HepG2 (cell line): ENCODE measurements at regions not wholly inside any gene's neighbourhood (a gene's known extent, or its start where the extent isn't known, plus 50 kb on each side); places are given as distances from the start of the nearest gene placed in this dataset.

Source experiments
- ATAC-seq: fragments of 200-7000 bp; cut with Tn5 transposase; 3 replicates; pipeline ENCODE4 v1.9.1; 2020; ENCODE audit warnings: mild to moderate bottlenecking, moderate library complexity
- BruUV-seq: library from RNA; stranded (reverse); fragments of 400-500 nt; replicated peaks from 2 replicates; lab custom pipeline; 2021; lab: Mats Ljungman, UMichigan
- CTCF ChIA-PET: fragments of 300-600 bp; formaldehyde crosslinking; extraction: SDS; loops from one replicate; lab custom pipeline; 2021; ENCODE audit warnings: low total read pairs, inconsistent platforms, low intra/inter-chr PET ratio; lab: Yijun Ruan, JAX
- POLR2A ChIA-PET: fragments of 350-600 bp; sonication (Branson Sonifier 250); formaldehyde crosslinking; loops from one replicate; lab custom pipeline; 2020; ENCODE audit warnings: antibody characterized with exemption, inconsistent platforms; lab: Yijun Ruan, JAX
- DNase-seq: peaks from one replicate; pipeline ENCODE4 v3.0.0-alpha.2; 2015; ENCODE audit warnings: low spot score
- FAIRE-seq: peaks from 3 replicates; lab custom pipeline; 2011; peaks lifted over from hg19 to GRCh38; lab: Jason Lieb, UNC
- H2AFZ ChIP-seq: one replicate; pipeline ENCODE4 v1.6.1; 2011; ENCODE audit warnings: low read length, inconsistent platforms
- H3K27ac ChIP-seq: fragments of 300-600 bp; 3 replicates; pipeline ENCODE4 v1.8.0; 2011; ENCODE audit warnings: mixed run types, mild to moderate bottlenecking, mixed read lengths, low read length, inconsistent platforms; ENCODE audit not compliant: insufficient read depth; ENCODE audit errors: extremely low read length
- H3K27me3 ChIP-seq, 2 experiments: fragments of 200-600 bp in 1 of 2; 2 replicates in 1 of 2; 3 replicates in 1 of 2; pipeline versions ENCODE4 v1.6.0 to v1.8.0; 2011; ENCODE audit warnings: low read length in 2 of 2, mild to moderate bottlenecking in 2 of 2, moderate library complexity in 2 of 2, inconsistent platforms in 1 of 2; ENCODE audit not compliant: insufficient read depth in 2 of 2, control insufficient read depth in 1 of 2
- H3K36me3 ChIP-seq, 2 experiments: fragments of 200-600 bp in 1 of 2; replicated peaks in 1 of 2; 2 replicates in 1 of 2; 3 replicates in 1 of 2; pipeline versions ENCODE4 v1.5.1 to v1.8.0; 2011; ENCODE audit warnings: low read length in 2 of 2, inconsistent platforms in 1 of 2; ENCODE audit not compliant: insufficient read depth in 2 of 2, control insufficient read depth in 1 of 2
- H3K4me1 ChIP-seq: 2 replicates; pipeline ENCODE4 v1.5.1; 2012; ENCODE audit warnings: low read length, inconsistent platforms; ENCODE audit not compliant: insufficient read depth
- H3K4me2 ChIP-seq: 2 replicates; pipeline ENCODE4 v1.6.0; 2011; ENCODE audit warnings: low read depth, low read length, inconsistent platforms
- H3K4me3 ChIP-seq, 3 experiments: fragments of 200-600 bp in 1 of 3; sonication (generic), shearing (Covaris generic) in 1 of 3; replicated peaks in 1 of 3; 2 replicates each; pipeline ENCODE4 v1.5.1; 2011 to 2016; ENCODE audit warnings: low read length in 3 of 3, inconsistent platforms in 2 of 3, low read depth in 2 of 3, mild to moderate bottlenecking in 2 of 3, control low read depth in 1 of 3, mixed read lengths in 1 of 3; ENCODE audit not compliant: insufficient read depth in 1 of 3
- H3K79me2 ChIP-seq: one replicate; pipeline ENCODE4 v1.6.1; 2011; ENCODE audit warnings: low read length, inconsistent platforms; ENCODE audit not compliant: insufficient read depth
- H3K9ac ChIP-seq: 2 replicates; pipeline ENCODE4 v1.6.0; 2011; ENCODE audit warnings: mild to moderate bottlenecking, low read depth, low read length, inconsistent platforms; ENCODE audit not compliant: insufficient read depth
- H3K9me3 ChIP-seq: 2 replicates; pipeline ENCODE4 v1.5.1; 2012; ENCODE audit warnings: mild to moderate bottlenecking, low read length
- H4K20me1 ChIP-seq: 2 replicates; pipeline ENCODE4 v1.6.0; 2011; ENCODE audit warnings: inconsistent platforms, mild to moderate bottlenecking, low read length, moderate library complexity; ENCODE audit not compliant: insufficient read depth
- ARID5B ChIP-seq: IDR thresholded peaks from 2 replicates; pipeline ENCODE4 v1.4.0; 2020; ENCODE audit warnings: mild to moderate bottlenecking, missing genetic modification reagents
- CBX1 ChIP-seq: IDR thresholded peaks from one replicate; pipeline ENCODE4 v1.6.1; 2016; ENCODE audit warnings: antibody characterized with exemption, low read depth
- CEBPB ChIP-seq: IDR thresholded peaks from 2 replicates; pipeline ENCODE4 v1.6.1; 2011; ENCODE audit warnings: low read depth, low read length, improper control_type of control experiment, borderline replicate concordance
- HBP1 ChIP-seq: IDR thresholded peaks from 2 replicates; pipeline ENCODE4 v1.6.1; 2016; ENCODE audit warnings: low read depth, control low read depth
- HMGA1 ChIP-seq: sonication (generic); formaldehyde crosslinking; conservative IDR thresholded peaks from 2 replicates; pipeline ENCODE4 v1.4.0; 2020; ENCODE audit warnings: missing genetic modification reagents
- MTA1 ChIP-seq: sonication (generic); formaldehyde crosslinking; IDR thresholded peaks from 2 replicates; pipeline ENCODE4 v1.4.0; 2020; ENCODE audit warnings: missing genetic modification reagents, mild to moderate bottlenecking, borderline replicate concordance
- NR2C2 ChIP-seq: sonication (generic); formaldehyde crosslinking; IDR thresholded peaks from 2 replicates; pipeline ENCODE4 v1.4.0; 2020; ENCODE audit warnings: missing genetic modification reagents, mild to moderate bottlenecking, moderate library complexity, borderline replicate concordance
- RFX3 ChIP-seq: IDR thresholded peaks from 2 replicates; pipeline ENCODE4 v1.6.1; 2016; ENCODE audit warnings: missing biosample characterization, missing genetic modification reagents
- ZBTB7A ChIP-seq: sonication (generic); formaldehyde crosslinking; IDR thresholded peaks from 2 replicates; pipeline ENCODE4 v1.8.0; 2022; ENCODE audit warnings: mild to moderate bottlenecking, missing genetic modification reagents
- ZFP41 ChIP-seq: sonication (generic); formaldehyde crosslinking; IDR thresholded peaks from 2 replicates; pipeline ENCODE4 v1.4.0; 2020; ENCODE audit warnings: mild to moderate bottlenecking, missing genetic modification reagents, borderline replicate concordance
- ZNF557 ChIP-seq: sonication (generic); formaldehyde crosslinking; IDR thresholded peaks from 2 replicates; pipeline ENCODE4 v1.4.0; 2020; ENCODE audit warnings: missing genetic modification reagents
- WGBS: methylation state at CpG from one replicate; pipeline ENCODE4 v1.1.6; 2017; ENCODE audit warnings: low lambda C conversion rate; 5-methylcytosine and 5-hydroxymethylcytosine counted together
- in situ Hi-C: cut with HindIII; loops from 2 replicates; pipeline ENCODE4 v1.10.0; 2017; ENCODE audit warnings: low pct_unique_long_range_greater_than_20kb; ENCODE audit not compliant: extremely low pct_ligation_motif_present
- intact Hi-C: fragments of 100-400 bp; cut with micrococcal nuclease; formaldehyde crosslinking; loops from one replicate; pipeline ENCODE4 v1.10.0; 2022; ENCODE audit not compliant: unreplicated experiment

DNA sequence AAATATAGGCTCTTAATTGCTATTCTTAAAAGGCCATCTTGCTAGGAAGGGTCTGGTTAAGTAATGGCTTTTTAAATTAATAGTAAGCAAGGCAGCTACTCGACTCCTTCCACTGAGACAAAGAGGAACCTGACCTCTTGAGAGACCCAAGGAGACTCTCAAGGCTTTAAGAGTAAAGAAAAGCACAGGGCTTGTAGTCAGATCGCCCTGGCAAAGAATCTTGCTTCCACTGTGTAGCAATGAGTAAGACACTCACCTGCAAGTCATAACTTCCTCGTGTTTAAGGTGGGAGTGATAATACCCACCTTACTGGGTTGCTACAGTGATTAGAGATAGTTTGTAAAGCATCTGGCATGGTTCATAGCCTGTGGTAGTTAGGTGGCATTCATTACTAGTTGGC is 274.5 kb downstream of the TSN start:
- no peak for ATAC-seq
- Histone ChIP-seq H3K79me2 (no peaks in the 10 kb centered on the region), H3K9ac (no peak overlapping the region), H3K27me3 (peaks cover 1 to 37% of the 10 kb centered on the region in 2 experiments; a peak in 3 of 5 replicates), H2AFZ (no peak overlapping the region), H3K4me1 (no peaks in the 10 kb centered on the region), H3K9me3 (no peaks in the 10 kb centered on the region), H3K36me3 (no peaks in the 10 kb centered on the region), H3K27ac (no peak overlapping the region), H3K4me3 (no peak overlapping the region), H4K20me1 (no peaks in the 10 kb centered on the region), H3K4me2 (no peak overlapping the region)
- in situ Hi-C loops (no loop called here), intact Hi-C loops (no loop called here)
- DNase-seq: no peak
- ChIA-PET CTCF (no interaction called here), POLR2A (no interaction called here)
- BruUV-seq: no TSS peak
- no peak for FAIRE-seq
- TF ChIP-seq MTA1 (no peak), RFX3 (CRISPR knock-in tag) (no peak), ZBTB7A (CRISPR knock-in tag) (no peak), HMGA1 (CRISPR knock-in tag) (no peak), CEBPB (no peak)
- WGBS: 0% methylated on average over 3 of the region's 3 CpGs

DNA sequence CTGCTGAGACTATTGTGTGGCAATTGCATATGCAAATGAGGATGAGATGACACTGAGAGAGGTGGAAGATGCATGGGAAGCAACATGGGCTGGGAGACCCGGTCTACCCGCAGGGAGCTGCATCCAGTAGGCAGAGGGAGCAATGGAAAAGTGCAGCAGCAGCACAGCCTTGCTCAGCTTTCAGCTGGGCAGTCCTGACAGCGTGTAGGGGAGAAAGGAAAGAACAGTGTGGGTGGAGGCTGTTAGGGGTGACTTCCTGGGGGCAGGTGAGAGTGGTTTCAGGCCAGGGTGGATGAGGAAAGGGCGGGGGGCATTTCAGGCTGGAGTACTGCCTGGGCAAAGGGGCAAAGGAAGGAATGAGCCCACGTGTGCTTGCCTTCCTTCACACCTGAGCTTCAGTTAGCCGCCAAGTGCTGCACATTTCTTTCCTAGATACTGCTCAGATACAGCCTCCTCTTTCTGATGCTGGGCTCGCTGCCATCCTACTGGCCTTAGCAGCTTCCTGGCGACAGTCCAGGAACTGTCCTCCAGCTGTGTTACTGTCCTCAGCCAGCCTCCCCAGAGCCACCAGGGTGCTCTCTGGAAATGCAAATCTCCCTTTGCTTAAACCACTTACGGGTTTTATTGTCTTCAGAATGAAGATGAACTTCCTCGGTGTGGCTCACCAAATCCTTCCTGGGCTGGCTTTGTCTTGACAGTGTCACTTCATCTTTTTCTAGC is 276.3 kb downstream of the TSN start:
- peaks cover 1 to 34% of the 10 kb centered on the region in 2 experiments; a peak in 3 of 5 replicates for H3K27me3 ChIP-seq
- in situ Hi-C loops: no loop called here
- H4K20me1 ChIP-seq: no peaks in the 10 kb centered on the region
- POLR2A ChIA-PET: no interaction called here
- TF ChIP-seq ZFP41 (CRISPR knock-in tag): no peak
- TF ChIP-seq HBP1 (CRISPR knock-in tag): no peak
- no peak for TF ChIP-seq CBX1
- no peak for TF ChIP-seq ZNF557 (CRISPR knock-in tag)
- TF ChIP-seq NR2C2 (CRISPR knock-in tag): no peak
- TF ChIP-seq ARID5B: no peak
- WGBS: 20% methylated on average over 10 of the region's 10 CpGs
- no peak overlapping the region for H3K4me2 ChIP-seq
- ATAC-seq (peak; percentile 23; the same call in 1 of the 3 replicates), FAIRE-seq (no peak), DNase-seq (no peak)
- H3K4me3 ChIP-seq: no peak overlapping the region
- BruUV-seq: no TSS peak
- CTCF ChIA-PET: no interaction called here
- H3K27ac ChIP-seq: no peak overlapping the region
- no peak overlapping the region for H2AFZ ChIP-seq
- no peaks in the 10 kb centered on the region for H3K79me2 ChIP-seq
- no peaks in the 10 kb centered on the region for H3K4me1 ChIP-seq
- intact Hi-C loops: no loop called here
- H3K9me3 ChIP-seq: no peaks in the 10 kb centered on the region
- no peaks in the 10 kb centered on the region for H3K36me3 ChIP-seq
- no peak overlapping the region for H3K9ac ChIP-seq
